AG04450 (cell line): ENCODE measurements at regions not wholly inside any gene's neighbourhood (a gene's known extent, or its start where the extent isn't known, plus 50 kb on each side); places are given as distances from the start of the nearest gene placed in this dataset.

Experiments
- CTCF ChIA-PET: fragments of 300-600, 350-600 bp; formaldehyde crosslinking; extraction: SDS; loops from one replicate; lab custom pipeline; 2022; ENCODE audit warnings: antibody characterized with exemption, inconsistent platforms; lab: Charles Lee
- POLR2A ChIA-PET: fragments of 350-600 bp; formaldehyde crosslinking; extraction: SDS; loops from one replicate; lab custom pipeline; 2021; ENCODE audit warnings: antibody characterized with exemption, inconsistent platforms; lab: Yijun Ruan, JAX
- DNase-seq: peaks from one replicate; pipeline ENCODE4 v3.0.0-alpha.2; 2011; ENCODE audit warnings: low read depth, low spot score
- H3K27ac ChIP-seq: one replicate; pipeline ENCODE4 v1.5.1; 2012; ENCODE audit warnings: low read depth, low read length, control low read depth
- H3K27me3 ChIP-seq: one replicate; pipeline ENCODE4 v1.6.0; 2012; ENCODE audit warnings: low read length; ENCODE audit not compliant: control insufficient read depth, insufficient read depth
- H3K4me3 ChIP-seq: 2 replicates; pipeline ENCODE4 v1.5.1; 2011; ENCODE audit warnings: mild to moderate bottlenecking, low read depth, low read length, control low read depth
- H3K9me3 ChIP-seq: 2 replicates; pipeline ENCODE4 v1.5.1; 2012; ENCODE audit warnings: low read length; ENCODE audit not compliant: control insufficient read depth, insufficient read depth
- CTCF ChIP-seq: IDR thresholded peaks from 2 replicates; pipeline ENCODE4 v1.5.1; 2011; ENCODE audit warnings: low read depth, low read length, control low read depth, inconsistent platforms

GRCh38 chr2:187869195-187869594, 315.0 kb upstream of the TFPI start:
- no peak for TF ChIP-seq CTCF
- Histone ChIP-seq H3K4me3 (no peak overlapping the region), H3K27ac (no peak overlapping the region), H3K27me3 (no peaks in the 10 kb centered on the region), H3K9me3 (no peaks in the 10 kb centered on the region)
- ChIA-PET CTCF (interaction anchor here (1.1 kb wide), 1 partner anchor 643 kb away, joined by 3 read pairs; no protein-coding TSS in a partner anchor), POLR2A (interaction anchor here (0.6 kb wide), 1 partner anchor 27 kb away, joined by 5 read pairs; no protein-coding TSS in a partner anchor)
- no peak for DNase-seq

- no peak for TF ChIP-seq CTCF
- no peak overlapping the region for H3K4me3 ChIP-seq
- ChIA-PET CTCF (interaction anchor here (1.4 kb wide), 1 partner anchor 28 kb away, joined by 3 read pairs; no protein-coding TSS in a partner anchor), POLR2A (no interaction called here)
- H3K9me3 ChIP-seq = no peaks in the 10 kb centered on the region
- H3K27ac ChIP-seq = no peak overlapping the region
- no peak for DNase-seq
- H3K27me3 ChIP-seq = no peaks in the 10 kb centered on the region
Observed at GRCh38 chr2:187871506-187871905, 317.3 kb upstream of the TFPI start.

- Histone ChIP-seq H3K4me3 (no peak overlapping the region), H3K27me3 (no peaks in the 10 kb centered on the region), H3K9me3 (no peaks in the 10 kb centered on the region), H3K27ac (no peak overlapping the region)
- no peak for TF ChIP-seq CTCF
- ChIA-PET POLR2A (no interaction called here), CTCF (interaction anchor here (1.4 kb wide), 1 partner anchor 12 kb away, joined by 3 read pairs; no protein-coding TSS in a partner anchor)
- DNase-seq = no peak
Observed at GRCh38 chr2:187873132-187873531, 318.9 kb upstream of the TFPI start.

- Histone ChIP-seq H3K27ac (no peak overlapping the region), H3K9me3 (no peaks in the 10 kb centered on the region), H3K4me3 (no peak overlapping the region), H3K27me3 (no peaks in the 10 kb centered on the region)
- no peak for DNase-seq
- POLR2A ChIA-PET = no interaction called here
- CTCF ChIA-PET = no interaction called here
- TF ChIP-seq CTCF = no peak
Observed at GRCh38 chr2:187874786-187875185, 320.6 kb upstream of the TFPI start.

GRCh38 chr2:187875261-187876141, 321.3 kb upstream of the TFPI start:
- CTCF ChIA-PET = interaction anchor here (2.6 kb wide), 1 partner anchor 294 kb away, joined by 7 read pairs; no protein-coding TSS in a partner anchor
- no peaks in the 10 kb centered on the region for H3K9me3 ChIP-seq
- POLR2A ChIA-PET = no interaction called here

More at GRCh38 chr2:187875261-187876141, 321.3 kb upstream of the TFPI start:
- TF ChIP-seq CTCF = no peak
- Histone ChIP-seq H3K4me3 (no peak overlapping the region), H3K27ac (no peak overlapping the region), H3K27me3 (no peaks in the 10 kb centered on the region)
- DNase-seq = no peak
